Effector CD8-positive, alpha-beta T cell (primary cell): ENCODE measurements at regions not wholly inside any gene's neighbourhood (a gene's known extent, or its start where the extent isn't known, plus 50 kb on each side); places are given as distances from the start of the nearest gene placed in this dataset.

Experiments
- DNase-seq: peaks from one replicate; lab custom pipeline; 2025; lab: John Stamatoyannopoulos, UW

- no peak for DNase-seq
These were observed 70.8 kb downstream of the YTHDF1 start for GRCh38 chr20:63145156-63145555.

- DNase-seq = no peak
These were observed 73.0 kb downstream of the YTHDF1 start for GRCh38 chr20:63142933-63143332.

DNA sequence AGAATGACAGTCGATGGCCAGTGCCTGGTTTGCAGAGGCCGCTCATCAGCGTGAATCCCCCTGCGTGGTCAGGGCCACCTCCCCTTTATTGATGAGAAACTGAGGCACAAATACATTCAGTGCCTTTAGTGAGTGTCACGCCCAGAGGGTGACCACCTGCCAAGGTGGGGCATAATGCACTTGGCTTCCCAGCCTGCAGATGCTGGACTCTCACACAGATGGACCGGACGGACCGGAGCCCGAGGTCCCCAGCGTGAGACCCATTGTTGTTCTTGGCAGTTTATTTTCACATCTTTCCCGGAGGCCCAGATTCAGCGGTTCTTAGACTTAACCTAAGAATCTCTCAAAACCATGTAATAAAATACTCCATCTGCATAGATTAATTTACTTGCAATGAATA, 74.4 kb downstream of the YTHDF1 start:
- DNase-seq = no peak

DNA sequence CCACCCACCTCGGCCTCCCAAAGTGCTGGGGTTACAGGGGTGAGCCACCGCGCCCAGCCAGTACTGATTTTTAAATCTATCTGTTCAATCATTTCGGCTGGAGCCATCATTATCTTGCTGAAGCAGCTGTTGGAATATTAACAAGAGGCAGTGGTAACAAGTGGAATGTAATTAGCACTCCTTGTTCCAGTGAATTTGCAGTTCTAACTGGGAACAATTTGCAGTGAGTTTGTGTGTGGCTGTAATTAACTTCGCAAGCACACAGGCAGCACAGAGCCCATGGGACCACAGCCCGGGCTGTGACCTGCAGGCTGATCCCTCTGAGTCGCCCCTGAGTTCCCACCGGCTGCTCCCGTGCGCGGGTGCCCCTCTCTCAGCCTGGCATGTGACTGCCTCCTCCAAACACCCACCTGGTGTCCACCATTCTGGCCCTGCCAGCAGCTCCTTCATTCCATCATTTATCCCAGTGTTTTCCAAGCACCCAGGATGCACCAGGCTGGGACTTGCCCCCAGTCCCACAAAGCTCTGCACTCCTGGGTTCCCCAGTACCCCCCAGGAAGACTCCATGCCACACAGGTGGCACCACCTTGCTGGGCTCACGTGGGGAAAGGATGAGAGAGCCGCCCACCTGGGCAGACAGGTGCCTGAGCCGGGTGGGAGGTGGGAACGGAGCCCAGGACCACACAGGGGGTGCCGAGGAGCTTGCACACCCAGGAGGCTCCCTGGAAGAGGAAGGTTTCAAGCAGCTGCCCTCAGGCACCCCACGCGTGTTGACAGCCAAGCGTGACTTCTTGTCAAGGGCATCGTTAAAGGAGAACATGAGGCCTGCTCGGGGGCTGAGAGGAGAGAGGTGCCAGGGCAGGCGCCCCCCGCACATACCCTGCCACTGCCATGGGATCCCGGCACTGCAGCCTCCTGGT, 75.2 kb downstream of the YTHDF1 start:
- DNase-seq = no peak

DNA sequence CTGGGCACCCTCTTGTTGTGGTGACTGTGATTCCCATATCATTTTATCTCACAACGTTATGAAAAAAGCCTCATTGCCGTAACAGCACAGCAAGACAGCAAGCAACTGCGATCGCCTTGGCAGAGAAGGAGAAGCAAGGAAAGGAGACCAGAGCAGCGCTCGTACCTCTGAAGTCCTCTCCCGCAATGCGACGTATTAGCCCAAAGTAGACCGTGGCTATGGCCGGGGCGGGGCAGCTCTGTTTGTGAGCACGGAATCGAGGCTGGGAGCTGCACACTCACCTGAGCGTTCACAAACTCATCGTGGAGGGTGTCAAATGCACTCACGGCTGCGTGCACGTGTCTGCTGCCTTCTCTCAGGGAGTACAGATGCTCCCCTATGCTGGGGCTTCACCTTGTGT, 76.1 kb downstream of the YTHDF1 start:
- no peak for DNase-seq

DNA sequence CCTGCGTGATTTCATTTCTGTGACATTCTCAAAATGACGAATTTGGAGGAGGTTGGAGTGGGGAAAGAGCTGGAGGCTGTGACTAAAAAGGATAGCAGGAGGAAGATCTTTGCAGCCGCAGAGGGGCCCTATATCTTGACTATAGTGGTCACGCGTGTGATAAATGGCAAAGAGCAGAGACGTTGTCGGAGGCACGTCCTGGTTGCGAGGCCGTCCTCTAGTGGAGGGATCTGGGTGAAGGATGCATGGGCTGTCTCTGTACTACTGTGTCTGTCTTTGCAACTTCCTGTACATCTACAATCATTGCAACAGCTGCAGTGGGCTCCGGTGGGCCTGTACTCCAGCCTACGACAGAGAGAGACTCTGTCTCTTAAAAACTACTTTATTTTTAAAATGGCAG, 76.6 kb downstream of the YTHDF1 start:
- no peak for DNase-seq

- no peak for DNase-seq
These were observed 77.0 kb downstream of the YTHDF1 start for GRCh38 chr20:63138855-63139341.

DNA sequence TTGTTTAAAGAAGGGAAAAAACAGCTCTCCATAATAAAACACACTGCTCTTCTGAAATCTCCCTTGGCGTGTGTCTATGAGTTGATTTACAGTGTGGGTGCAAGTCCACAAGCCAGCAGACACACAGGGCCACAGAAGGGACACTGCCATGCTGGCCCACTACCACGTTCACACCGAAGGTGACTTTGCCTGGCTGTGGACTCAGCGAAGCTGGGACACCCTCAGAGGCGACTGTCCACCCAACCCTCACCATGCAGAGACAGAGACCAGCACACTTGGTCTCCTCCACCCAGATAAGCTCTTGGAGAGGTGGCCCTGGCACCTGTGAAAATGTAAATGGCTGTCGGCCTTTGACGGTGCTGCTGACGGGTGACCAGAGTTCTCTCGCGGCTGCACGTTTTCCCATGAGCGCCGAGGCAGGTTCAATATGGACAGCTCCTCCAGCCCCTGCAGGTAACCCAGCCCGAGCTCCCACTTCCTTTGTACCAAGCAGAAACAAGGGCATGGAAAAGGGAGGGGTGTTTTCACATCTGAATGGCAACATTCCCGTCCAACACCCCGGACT, 78.0 kb downstream of the YTHDF1 start:
- DNase-seq = no peak

DNA sequence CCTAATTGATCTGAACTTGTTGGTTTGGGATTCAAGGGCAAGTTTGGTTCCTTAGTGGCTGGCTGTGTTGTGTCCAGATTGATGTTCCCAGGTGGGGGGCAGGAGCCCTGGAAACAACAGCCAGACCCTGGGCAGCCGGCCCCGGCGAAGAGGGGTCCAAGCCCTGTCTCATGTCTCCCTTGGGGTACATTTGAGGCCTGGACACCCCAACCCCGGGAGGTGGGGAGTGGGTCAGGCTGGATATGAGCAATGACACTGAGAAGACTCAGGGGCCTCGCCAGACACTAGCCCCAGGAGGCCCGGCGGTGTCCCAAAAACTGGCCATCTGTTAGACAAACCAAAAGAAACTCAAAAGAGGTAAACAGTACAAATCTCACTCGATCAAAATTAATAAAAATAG, 79.6 kb downstream of the YTHDF1 start:
- no peak for DNase-seq

- peak; percentile 17 for DNase-seq
These were observed 80.5 kb downstream of the YTHDF1 start for GRCh38 chr20:63135411-63135810.

DNA sequence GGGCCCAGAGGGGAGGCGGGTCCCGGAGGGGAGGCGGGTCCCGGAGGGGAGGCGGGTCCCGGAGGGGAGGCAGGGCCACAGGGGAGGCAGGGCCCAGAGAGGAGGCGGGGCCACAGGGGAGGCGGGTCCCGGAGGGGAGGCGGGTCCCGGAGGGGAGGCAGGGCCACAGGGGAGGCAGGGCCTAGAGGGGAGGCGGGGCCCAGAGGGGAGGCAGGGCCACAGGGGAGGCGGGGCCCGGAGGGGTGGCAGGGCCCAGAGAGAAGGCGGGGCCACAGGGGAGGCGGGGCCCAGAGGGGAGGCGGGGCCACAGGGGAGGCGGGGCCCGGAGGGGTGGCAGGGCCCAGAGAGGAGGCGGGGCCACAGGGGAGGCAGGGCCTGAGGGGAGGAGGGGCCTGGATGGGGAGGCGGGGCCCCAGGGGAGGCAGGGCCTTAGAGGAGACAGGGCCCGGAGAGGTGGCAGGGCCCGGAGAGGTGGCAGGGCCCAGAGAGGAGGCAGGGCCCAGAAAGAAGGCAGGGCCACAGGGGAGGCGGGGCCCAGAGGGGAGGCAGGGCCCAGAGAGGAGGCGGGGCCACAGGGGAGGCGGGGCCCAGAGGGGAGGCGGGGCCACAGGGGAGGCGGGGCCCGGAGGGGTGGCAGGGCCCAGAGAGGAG, 81.1 kb downstream of the YTHDF1 start:
- peak; percentile 9 for DNase-seq

DNA sequence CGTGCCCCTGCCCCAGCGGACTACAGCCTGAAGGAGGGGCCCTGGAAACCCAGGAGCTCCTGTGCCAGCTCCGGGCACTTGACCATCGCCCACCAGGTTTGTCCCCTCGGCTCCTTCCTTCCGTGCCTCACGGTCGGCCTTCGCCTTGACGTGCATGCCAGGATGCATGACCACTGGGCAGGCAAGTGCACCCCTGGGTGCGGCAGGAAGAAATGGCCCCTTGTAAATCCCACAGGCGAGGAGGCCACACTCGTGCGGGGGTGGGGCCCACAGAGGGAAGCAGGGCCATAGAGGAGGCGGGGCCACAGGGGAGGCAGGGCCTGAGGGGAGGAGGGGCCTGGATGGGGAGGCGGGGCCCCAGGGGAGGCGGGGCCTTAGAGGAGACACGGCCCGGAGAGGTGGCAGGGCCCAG, 81.7 kb downstream of the YTHDF1 start:
- DNase-seq = no peak

DNA sequence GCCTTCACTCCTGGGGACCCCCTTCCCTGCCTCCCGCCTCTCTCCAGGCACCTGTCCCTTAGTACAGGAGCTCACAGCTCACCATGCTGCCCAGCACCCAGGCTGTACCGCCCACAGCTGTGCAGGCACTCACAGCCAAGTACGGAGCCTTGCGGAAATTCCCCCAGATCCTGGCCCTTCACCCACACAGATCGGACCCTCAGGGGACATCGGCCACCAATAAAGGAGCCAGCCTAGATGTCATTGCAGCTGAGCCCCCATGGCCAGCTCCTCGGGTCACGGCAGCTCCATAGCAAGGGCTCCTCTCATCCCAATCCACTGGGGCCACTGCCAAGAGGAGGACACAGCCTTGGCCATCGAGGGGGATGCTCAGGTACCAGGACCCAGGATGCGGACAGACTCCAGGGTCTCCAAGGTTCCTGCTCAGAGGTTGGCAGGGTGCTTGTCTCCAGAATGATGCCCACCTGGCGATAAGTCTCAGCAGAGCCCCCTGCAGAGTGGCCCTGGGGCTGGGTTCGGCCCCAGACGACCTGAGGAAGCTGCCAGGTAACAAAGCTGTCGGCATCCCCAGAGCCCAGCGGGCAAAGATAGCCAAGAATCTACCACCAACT, 82.3 kb downstream of the YTHDF1 start:
- DNase-seq = no peak

- DNase-seq = no peak
These were observed 83.0 kb downstream of the YTHDF1 start for GRCh38 chr20:63132715-63133471.

GRCh38 chr20:63132131-63132714, 83.7 kb downstream of the YTHDF1 start:
- no peak for DNase-seq

DNA sequence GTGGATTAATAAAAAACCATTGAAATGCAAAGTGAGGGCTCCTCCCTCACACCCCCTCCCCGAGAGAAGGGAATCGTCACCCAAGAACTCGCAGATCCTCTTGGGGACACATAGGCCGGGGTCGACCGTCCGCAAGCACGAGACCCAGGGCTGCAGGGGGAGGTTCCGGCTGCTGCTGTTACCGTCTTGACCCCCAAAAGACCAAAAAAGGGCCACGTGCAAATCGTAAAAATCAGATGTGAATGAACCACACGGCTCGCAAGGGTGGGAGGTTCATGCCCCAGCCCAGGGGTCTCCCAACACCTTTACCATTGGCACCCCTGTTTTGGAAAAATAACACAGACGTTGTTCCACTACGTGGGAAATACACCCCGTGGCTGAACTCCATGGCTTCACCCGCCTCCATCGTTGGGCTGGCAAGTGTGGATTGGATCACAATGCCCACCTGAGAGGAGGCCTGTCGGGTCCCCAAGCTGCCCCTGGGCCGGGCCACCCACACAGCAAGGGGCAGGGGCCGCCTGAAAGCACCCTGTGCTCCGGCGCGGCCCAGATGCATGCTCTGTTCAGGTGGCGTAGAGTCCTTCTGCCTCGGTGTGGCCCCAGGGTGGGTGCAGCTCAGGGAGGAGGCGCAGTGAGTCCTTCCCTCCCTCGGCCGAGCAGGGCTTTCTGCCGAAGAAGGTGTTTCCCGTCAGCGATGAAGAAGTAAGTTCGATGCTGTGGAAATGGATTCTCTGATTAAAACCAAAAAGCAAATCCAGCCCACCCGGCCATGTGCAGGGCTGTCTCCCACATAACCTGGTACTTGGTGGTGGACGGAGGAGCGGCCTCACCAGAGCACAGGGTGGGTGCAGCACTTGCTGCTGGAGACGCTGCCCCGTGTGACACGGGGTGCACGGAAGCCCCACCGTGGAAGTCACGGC, 85.0 kb downstream of the YTHDF1 start:
- DNase-seq = no peak

- no peak for DNase-seq
These were observed 85.8 kb downstream of the YTHDF1 start for GRCh38 chr20:63129991-63130657.

GRCh38 chr20:63129376-63129965, 86.5 kb downstream of the YTHDF1 start:
- no peak for DNase-seq

GRCh38 chr20:63128956-63129355, 87.0 kb downstream of the YTHDF1 start:
- DNase-seq = no peak
